AG04449 (cell line): ENCODE measurements at regions not wholly inside any gene's neighbourhood (a gene's known extent, or its start where the extent isn't known, plus 50 kb on each side); places are given as distances from the start of the nearest gene placed in this dataset.
"Not testable (repeated sequence)": the region's sequence is repeated elsewhere in the genome, so short reads cannot be mapped to it uniquely, and the experiment has no call there.

Experiments
- CTCF ChIA-PET: fragments of 350-600 bp; formaldehyde crosslinking; extraction: SDS; loops from one replicate; lab custom pipeline; 2021; ENCODE audit warnings: antibody characterized with exemption; lab: Yijun Ruan, JAX
- POLR2A ChIA-PET: fragments of 400-600, 350-600 bp; formaldehyde crosslinking; extraction: SDS; loops from one replicate; lab custom pipeline; 2020; ENCODE audit warnings: antibody characterized with exemption, inconsistent platforms; lab: Yijun Ruan, JAX
- DNase-seq: peaks from one replicate; pipeline ENCODE4 v3.0.0-alpha.2; 2010; ENCODE audit warnings: low read depth, low spot score
- H3K4me3 ChIP-seq: 2 replicates; pipeline ENCODE4 v1.5.1; 2011; ENCODE audit warnings: low read depth, mild to moderate bottlenecking, control low read depth, low read length
- TF ChIP-seq, protein P1 (sequence below): IDR thresholded peaks from one replicate; pipeline ENCODE4 v1.5.1; 2011; ENCODE audit warnings: mild to moderate bottlenecking, moderate library complexity, low read length, control low read depth, inconsistent platforms; ENCODE audit not compliant: insufficient read depth; ENCODE audit errors: missing control alignments

DNA sequence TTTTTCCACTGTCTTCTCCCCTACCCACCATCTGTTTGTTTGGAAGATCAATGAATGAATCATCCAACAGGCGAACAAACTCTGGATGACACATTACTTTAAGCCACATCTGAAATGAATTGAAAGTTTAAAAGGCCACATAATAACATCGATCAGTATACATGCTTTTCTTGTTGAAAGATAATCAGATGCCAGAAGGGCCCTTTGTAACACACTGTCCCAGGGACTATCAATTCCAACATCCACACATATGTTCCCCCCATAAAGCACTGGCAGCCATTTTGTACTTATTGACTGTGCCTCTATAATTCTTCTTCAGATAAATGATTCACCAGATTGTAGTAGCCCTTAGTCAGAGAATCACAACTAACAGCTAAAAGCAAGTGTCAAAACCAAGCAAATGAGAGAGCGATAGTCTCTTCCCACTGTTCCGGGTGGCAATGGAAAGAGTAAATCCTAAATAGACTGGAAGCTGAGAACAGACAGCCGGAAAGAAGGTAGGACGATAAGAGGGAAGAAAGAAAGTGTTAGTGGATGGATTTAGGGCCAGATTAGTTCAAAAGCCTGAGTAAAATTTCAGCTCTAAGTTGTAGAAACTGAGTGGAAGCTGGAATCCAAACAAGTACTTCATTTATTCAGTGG is 184.9 kb upstream of the TENT5A start:
- ChIA-PET CTCF (no interaction called here), POLR2A (interaction anchor here (1.5 to 3.3 kb wide), 2 partner anchors 8 to 185 kb away, joined by 3 to 17 read pairs; partner anchors contain the start of gene TENT5A)
- no peak for DNase-seq
- no peak overlapping the region for H3K4me3 ChIP-seq
- TF ChIP-seq, protein P1, sequence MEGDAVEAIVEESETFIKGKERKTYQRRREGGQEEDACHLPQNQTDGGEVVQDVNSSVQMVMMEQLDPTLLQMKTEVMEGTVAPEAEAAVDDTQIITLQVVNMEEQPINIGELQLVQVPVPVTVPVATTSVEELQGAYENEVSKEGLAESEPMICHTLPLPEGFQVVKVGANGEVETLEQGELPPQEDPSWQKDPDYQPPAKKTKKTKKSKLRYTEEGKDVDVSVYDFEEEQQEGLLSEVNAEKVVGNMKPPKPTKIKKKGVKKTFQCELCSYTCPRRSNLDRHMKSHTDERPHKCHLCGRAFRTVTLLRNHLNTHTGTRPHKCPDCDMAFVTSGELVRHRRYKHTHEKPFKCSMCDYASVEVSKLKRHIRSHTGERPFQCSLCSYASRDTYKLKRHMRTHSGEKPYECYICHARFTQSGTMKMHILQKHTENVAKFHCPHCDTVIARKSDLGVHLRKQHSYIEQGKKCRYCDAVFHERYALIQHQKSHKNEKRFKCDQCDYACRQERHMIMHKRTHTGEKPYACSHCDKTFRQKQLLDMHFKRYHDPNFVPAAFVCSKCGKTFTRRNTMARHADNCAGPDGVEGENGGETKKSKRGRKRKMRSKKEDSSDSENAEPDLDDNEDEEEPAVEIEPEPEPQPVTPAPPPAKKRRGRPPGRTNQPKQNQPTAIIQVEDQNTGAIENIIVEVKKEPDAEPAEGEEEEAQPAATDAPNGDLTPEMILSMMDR, result no peak

- TF ChIP-seq, protein P1, result no peak
- ChIA-PET POLR2A (no interaction called here), CTCF (interaction anchor here (1.4 kb wide), 1 partner anchor 38 kb away, joined by 3 read pairs; no protein-coding TSS in a partner anchor)
- DNase-seq, result no peak
- H3K4me3 ChIP-seq, result no peak overlapping the region
Measured at GRCh38 chr6:81934936-81935335, 182.5 kb upstream of the TENT5A start.

DNA sequence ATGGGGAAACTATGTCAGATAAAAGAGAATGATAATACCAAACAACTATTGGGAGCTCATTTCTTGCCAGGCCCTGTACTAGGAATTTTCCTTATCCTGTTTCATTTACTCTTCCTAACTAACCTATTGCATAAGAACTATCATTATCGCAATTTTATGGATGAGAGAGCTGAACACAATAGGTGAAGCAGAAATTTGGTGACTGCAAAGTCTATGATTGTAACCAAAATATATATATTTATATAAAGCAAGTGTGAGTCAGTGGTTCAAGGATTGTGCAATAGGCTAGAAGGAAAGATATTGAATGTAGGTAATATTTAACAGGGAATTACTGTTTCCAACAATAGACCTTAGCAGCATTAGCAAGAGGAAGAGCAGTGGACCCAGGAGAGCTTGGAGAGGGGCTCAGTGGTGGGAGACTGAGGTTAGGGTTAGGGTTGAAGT is 181.1 kb upstream of the TENT5A start:
- TF ChIP-seq, protein P1, result no peak
- POLR2A ChIA-PET, result no interaction called here
- no peak overlapping the region for H3K4me3 ChIP-seq
- DNase-seq, result no peak
- CTCF ChIA-PET, result no interaction called here

DNA sequence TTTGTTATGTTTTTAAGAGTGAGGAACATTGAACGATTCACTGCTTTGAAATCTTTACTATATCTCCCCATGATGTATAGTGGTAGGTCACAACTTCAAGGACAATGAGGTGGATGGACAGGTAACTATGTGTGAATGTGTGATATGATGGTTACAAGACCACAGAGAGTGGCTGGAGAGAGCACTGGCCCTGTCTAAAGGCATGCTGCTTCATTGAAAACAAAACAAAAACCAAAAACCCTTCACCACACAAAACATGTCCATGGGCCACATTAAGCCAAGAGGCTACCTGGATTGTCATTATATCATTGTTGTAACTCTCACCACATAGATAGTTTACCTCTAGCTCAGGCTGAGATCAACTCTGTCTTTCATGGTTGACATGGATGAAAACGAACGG is 180.6 kb upstream of the TENT5A start:
- DNase-seq, result no peak
- POLR2A ChIA-PET, result no interaction called here
- H3K4me3 ChIP-seq, result no peak overlapping the region
- TF ChIP-seq, protein P1, result no peak
- CTCF ChIA-PET, result no interaction called here

- H3K4me3 ChIP-seq, CTCF ChIA-PET, POLR2A ChIA-PET, DNase-seq: not testable (repeated sequence)
Measured at GRCh38 chr6:81932448-81932847, 180.0 kb upstream of the TENT5A start.

DNA sequence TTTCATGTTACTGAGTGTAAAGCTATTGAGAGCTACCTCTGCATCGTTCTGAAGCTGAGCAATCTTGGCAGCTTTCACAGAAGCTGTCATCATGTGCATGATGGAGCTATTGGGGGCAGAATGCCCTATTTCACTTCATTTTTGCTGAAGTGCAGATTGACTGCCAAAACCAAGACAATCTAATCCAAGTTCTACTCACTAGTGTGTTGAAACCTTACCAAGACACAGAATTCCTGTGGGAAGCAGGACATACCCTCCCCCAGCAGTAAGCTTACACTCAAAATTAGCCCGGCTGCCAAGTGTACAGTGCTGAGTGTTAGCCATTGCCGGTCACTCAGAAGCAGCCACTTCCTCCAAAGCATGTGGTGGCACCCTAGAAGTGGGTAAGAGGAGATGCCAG is 177.3 kb upstream of the TENT5A start:
- CTCF ChIA-PET, result interaction anchor here (0.9 to 1.7 kb wide), 2 partner anchors 12 to 40 kb away, joined by 3 read pairs; no protein-coding TSS in a partner anchor
- POLR2A ChIA-PET, result interaction anchor here (1.2 to 1.4 kb wide), 3 partner anchors 8 to 178 kb away, joined by 3 to 5 read pairs (median 3); partner anchors contain the start of gene TENT5A
- no peak for DNase-seq
- TF ChIP-seq, protein P1, result no peak
- H3K4me3 ChIP-seq, result no peak overlapping the region

GRCh38 chr6:81925201-81925600 is 172.7 kb upstream of the TENT5A start:
- CTCF ChIA-PET, result no interaction called here

More at GRCh38 chr6:81925201-81925600, 172.7 kb upstream of the TENT5A start:
- DNase-seq, result no peak
- TF ChIP-seq, protein P1, result no peak
- POLR2A ChIA-PET, result no interaction called here
- no peak overlapping the region for H3K4me3 ChIP-seq
